PC-3 (cell line): ENCODE measurements at regions not wholly inside any gene's neighbourhood (a gene's known extent, or its start where the extent isn't known, plus 50 kb on each side); places are given as distances from the start of the nearest gene placed in this dataset.

Source experiments
- ATAC-seq: fragments of 200-7000 bp; cut with Tn5 transposase; 2 replicates; pipeline ENCODE4 v1.9.1; 2020; ENCODE audit warnings: mild to moderate bottlenecking, moderate library complexity
- BruUV-seq: library from RNA; stranded (reverse); fragments of 400-500 nt; replicated peaks from 2 replicates; lab custom pipeline; 2021; lab: Mats Ljungman, UMichigan
- CTCF ChIA-PET: fragments of 300-600 bp; sonication (Branson Sonifier 250); formaldehyde crosslinking; loops from one replicate; lab custom pipeline; 2022; ENCODE audit warnings: antibody characterized with exemption; lab: Charles Lee
- POLR2A ChIA-PET: fragments of 300-600 bp; sonication (Branson Sonifier 250); formaldehyde crosslinking; loops from one replicate; lab custom pipeline; 2022; ENCODE audit warnings: antibody characterized with exemption; ENCODE audit not compliant: unreplicated experiment; lab: Charles Lee
- DNase-seq: peaks from one replicate; pipeline ENCODE4 v3.0.0-alpha.2; 2015
- H2AFZ ChIP-seq: fragments of 300-600 bp; sonication (generic); 2 replicates; pipeline ENCODE4 v1.6.0; 2016; ENCODE audit warnings: antibody characterized with exemption, low read length
- H3F3A ChIP-seq: fragments of 300-600 bp; sonication (generic); one replicate; pipeline ENCODE4 v1.6.0; 2017; ENCODE audit warnings: antibody characterized with exemption, low read length, control low read depth, mild to moderate bottlenecking; ENCODE audit not compliant: unreplicated experiment
- H3K27ac ChIP-seq: fragments of 300-600 bp; sonication (generic); 2 replicates; pipeline ENCODE4 v1.5.1; 2016; ENCODE audit warnings: mild to moderate bottlenecking, low read length
- H3K27me3 ChIP-seq: fragments of 300-600 bp; sonication (generic); 2 replicates; pipeline ENCODE4 v1.6.1; 2016; ENCODE audit warnings: low read length, mixed read lengths
- H3K36me3 ChIP-seq: fragments of 300-600 bp; sonication (generic); 2 replicates; pipeline ENCODE4 v1.6.1; 2016; ENCODE audit warnings: low read depth, mixed run types, low read length, mixed read lengths
- H3K4me1 ChIP-seq: fragments of 300-600 bp; sonication (generic); 2 replicates; pipeline ENCODE4 v1.5.1; 2016; ENCODE audit warnings: low read length; ENCODE audit not compliant: insufficient read depth
- H3K4me2 ChIP-seq: fragments of 300-600 bp; sonication (generic); 2 replicates; pipeline ENCODE4 v1.6.0; 2016; ENCODE audit warnings: low read length
- H3K4me3 ChIP-seq: fragments of 300-600 bp; sonication (generic); 2 replicates; pipeline ENCODE4 v1.5.1; 2016; ENCODE audit warnings: mild to moderate bottlenecking, low read length, mixed read lengths
- H3K79me2 ChIP-seq: fragments of 300-600 bp; sonication (generic); 2 replicates; pipeline ENCODE4 v1.6.1; 2017; ENCODE audit warnings: low read length, mixed read lengths
- H3K9ac ChIP-seq: fragments of 300-600 bp; sonication (generic); 2 replicates; pipeline ENCODE4 v1.6.0; 2016; ENCODE audit warnings: mild to moderate bottlenecking, low read length
- H3K9me2 ChIP-seq: fragments of 300-600 bp; sonication (generic); replicated peaks from 2 replicates; pipeline ENCODE4 v1.6.1; 2016; ENCODE audit warnings: mixed run types, low read length, mixed read lengths
- H3K9me3 ChIP-seq: fragments of 300-600 bp; sonication (generic); 2 replicates; pipeline ENCODE4 v1.6.1; 2016; ENCODE audit warnings: low read length, mixed read lengths
- H4K20me1 ChIP-seq: fragments of 300-600 bp; sonication (generic); 2 replicates; pipeline ENCODE4 v1.6.1; 2016; ENCODE audit warnings: low read length, mixed read lengths
- EZH2 ChIP-seq: fragments of 300-600 bp; sonication (generic); IDR thresholded peaks from one replicate; pipeline ENCODE4 v1.6.1; 2017; ENCODE audit warnings: antibody characterized with exemption, mild to moderate bottlenecking, low read length; ENCODE audit not compliant: unreplicated experiment
- EZH2phosphoT487 ChIP-seq: fragments of 300-600 bp; sonication (generic); IDR thresholded peaks from 2 replicates; pipeline ENCODE4 v1.6.1; 2018; ENCODE audit warnings: mild to moderate bottlenecking, antibody characterized with exemption, low read length, borderline replicate concordance
- intact Hi-C: fragments of 100-400 bp; cut with micrococcal nuclease; formaldehyde crosslinking; loops from 2 replicates; pipeline ENCODE4 v1.9.0; 2023
- TF ChIP-seq, protein P1 (sequence below): fragments of 300-600 bp; sonication (generic); conservative IDR thresholded peaks from 2 replicates; pipeline ENCODE4 v1.5.1; 2017; ENCODE audit warnings: antibody characterized with exemption, low read depth, mild to moderate bottlenecking, low read length

DNA sequence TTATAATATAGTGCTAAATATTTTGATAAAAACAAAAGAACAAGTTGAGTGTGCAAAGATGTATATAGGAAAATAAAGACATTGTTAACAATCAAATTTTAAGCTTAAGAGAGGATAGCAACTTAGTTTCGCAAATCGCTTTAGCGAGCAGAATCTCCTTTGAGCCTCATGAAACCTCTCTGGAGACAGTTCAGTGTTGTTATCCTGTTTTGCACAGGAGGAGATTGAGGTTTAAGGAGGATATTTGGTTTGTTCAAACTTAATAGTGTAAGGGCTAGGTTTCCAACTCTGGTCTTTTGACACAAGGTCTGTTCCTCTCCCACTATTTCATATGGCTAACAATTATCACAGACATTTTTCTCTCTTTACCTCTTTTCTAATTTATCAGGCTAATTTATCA, 1848.5 kb upstream of the TENM3 start:
- Histone ChIP-seq H3K4me1 (no peaks in the 10 kb centered on the region), H3K27me3 (0 out of 2 replicates have a peak, but pooled peaks cover 1% of the 10 kb centered on the region), H3K27ac (no peak overlapping the region), H3K9me3 (no peaks in the 10 kb centered on the region), H4K20me1 (no peaks in the 10 kb centered on the region), H3F3A (no peaks in the 10 kb centered on the region), H3K9ac (no peak overlapping the region; the same call in 1 of the 2 replicates), H3K9me2 (no peaks in the 10 kb centered on the region), H3K79me2 (no peaks in the 10 kb centered on the region), H3K4me2 (peak overlapping the region; percentile 31; the same call in 1 of the 2 replicates), H3K4me3 (no peak overlapping the region), H2AFZ (no peak overlapping the region), H3K36me3 (no peaks in the 10 kb centered on the region)
- TF ChIP-seq, protein P1, sequence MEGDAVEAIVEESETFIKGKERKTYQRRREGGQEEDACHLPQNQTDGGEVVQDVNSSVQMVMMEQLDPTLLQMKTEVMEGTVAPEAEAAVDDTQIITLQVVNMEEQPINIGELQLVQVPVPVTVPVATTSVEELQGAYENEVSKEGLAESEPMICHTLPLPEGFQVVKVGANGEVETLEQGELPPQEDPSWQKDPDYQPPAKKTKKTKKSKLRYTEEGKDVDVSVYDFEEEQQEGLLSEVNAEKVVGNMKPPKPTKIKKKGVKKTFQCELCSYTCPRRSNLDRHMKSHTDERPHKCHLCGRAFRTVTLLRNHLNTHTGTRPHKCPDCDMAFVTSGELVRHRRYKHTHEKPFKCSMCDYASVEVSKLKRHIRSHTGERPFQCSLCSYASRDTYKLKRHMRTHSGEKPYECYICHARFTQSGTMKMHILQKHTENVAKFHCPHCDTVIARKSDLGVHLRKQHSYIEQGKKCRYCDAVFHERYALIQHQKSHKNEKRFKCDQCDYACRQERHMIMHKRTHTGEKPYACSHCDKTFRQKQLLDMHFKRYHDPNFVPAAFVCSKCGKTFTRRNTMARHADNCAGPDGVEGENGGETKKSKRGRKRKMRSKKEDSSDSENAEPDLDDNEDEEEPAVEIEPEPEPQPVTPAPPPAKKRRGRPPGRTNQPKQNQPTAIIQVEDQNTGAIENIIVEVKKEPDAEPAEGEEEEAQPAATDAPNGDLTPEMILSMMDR, result no peak
- TF ChIP-seq EZH2 (no peak), EZH2phosphoT487 (no peak)
- ChIA-PET CTCF (no interaction called here), POLR2A (no interaction called here)
- ATAC-seq (no peak), DNase-seq (no peak)
- intact Hi-C loops, result no loop called here
- BruUV-seq, result no TSS peak

DNA sequence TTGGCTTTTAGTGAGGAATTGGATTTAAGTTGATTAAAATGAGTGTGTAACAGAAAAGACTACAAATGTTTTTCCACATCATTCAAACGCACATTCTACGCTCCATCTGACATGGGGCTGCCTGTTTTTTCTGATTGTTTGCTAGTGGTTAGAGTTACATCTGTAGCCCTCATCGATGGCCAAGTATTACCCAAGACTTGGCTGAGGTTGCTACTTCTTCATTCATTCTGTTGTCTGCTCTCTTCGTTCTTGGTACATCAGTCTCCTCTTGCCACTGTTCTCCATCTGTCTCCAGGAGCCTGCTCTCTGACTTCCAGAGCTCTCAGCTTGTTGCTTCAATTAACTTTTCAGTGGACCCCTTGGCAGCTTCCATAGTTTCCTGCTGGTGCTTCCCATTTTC, 1844.6 kb upstream of the TENM3 start:
- H3K9me2 ChIP-seq, result no peaks in the 10 kb centered on the region
- no peak overlapping the region for H2AFZ ChIP-seq
- no peaks in the 10 kb centered on the region for H3K9me3 ChIP-seq
- H3K27me3 ChIP-seq, result peaks cover 27% of the 10 kb centered on the region
- no peaks in the 10 kb centered on the region for H4K20me1 ChIP-seq
- no peak for ATAC-seq
- H3K4me2 ChIP-seq, result no peak overlapping the region
- POLR2A ChIA-PET, result interaction anchor here (0.6 kb wide), 1 partner anchor 56 kb away, joined by 3 read pairs; no protein-coding TSS in a partner anchor
- DNase-seq, result no peak
- H3K9ac ChIP-seq, result no peak overlapping the region
- H3F3A ChIP-seq, result no peaks in the 10 kb centered on the region
- no peak overlapping the region for H3K4me3 ChIP-seq
- no peaks in the 10 kb centered on the region for H3K36me3 ChIP-seq
- H3K4me1 ChIP-seq, result no peaks in the 10 kb centered on the region
- no TSS peak for BruUV-seq
- H3K27ac ChIP-seq, result no peak overlapping the region
- intact Hi-C loops, result no loop called here
- no peaks in the 10 kb centered on the region for H3K79me2 ChIP-seq
- CTCF ChIA-PET, result no interaction called here
- no peak for TF ChIP-seq EZH2phosphoT487
- TF ChIP-seq EZH2, result no peak
- TF ChIP-seq, protein P1, result no peak

DNA sequence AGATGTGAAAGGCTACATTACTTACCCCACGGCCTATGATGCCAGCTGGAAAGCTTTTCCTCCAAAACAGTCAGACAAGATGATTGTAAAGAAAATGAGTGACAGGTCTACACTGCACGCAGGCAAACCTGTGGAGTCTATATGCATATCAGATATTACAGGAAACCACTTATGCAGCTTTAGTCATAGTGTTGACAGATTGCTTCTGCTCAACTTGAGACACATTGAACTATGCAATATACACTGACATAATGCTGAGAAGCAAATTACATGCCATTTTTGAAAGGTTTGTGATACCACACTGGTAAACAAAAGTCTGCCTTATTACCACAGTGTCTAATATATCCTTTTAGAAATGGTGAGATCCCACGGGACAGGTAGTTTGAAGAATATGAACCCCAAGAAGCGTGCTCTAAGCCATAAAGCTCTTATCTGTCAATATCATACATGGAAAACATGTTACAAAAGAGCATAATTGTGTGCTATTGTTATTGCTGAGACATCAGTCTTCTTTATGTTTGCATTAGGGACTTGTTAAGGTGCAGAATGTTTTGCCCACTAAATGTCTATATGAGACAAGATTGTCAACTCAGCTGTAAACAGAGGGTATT, 1835.8 kb upstream of the TENM3 start:
- Histone ChIP-seq H3K9ac (no peak overlapping the region), H3K4me3 (no peak overlapping the region), H4K20me1 (no peaks in the 10 kb centered on the region), H3K9me2 (no peaks in the 10 kb centered on the region), H3K27ac (no peak overlapping the region), H3K27me3 (peaks cover 17% of the 10 kb centered on the region; the same call in 1 of the 2 replicates), H3K36me3 (no peaks in the 10 kb centered on the region), H3K79me2 (no peaks in the 10 kb centered on the region), H3F3A (no peaks in the 10 kb centered on the region), H3K9me3 (no peaks in the 10 kb centered on the region), H3K4me1 (no peaks in the 10 kb centered on the region), H2AFZ (no peak overlapping the region), H3K4me2 (no peak overlapping the region)
- peak; percentile 33; the same call in 1 of the 2 replicates for ATAC-seq
- TF ChIP-seq EZH2phosphoT487, result no peak
- TF ChIP-seq EZH2, result no peak
- TF ChIP-seq, protein P1, result no peak
- DNase-seq, result peak; percentile 44
- ChIA-PET POLR2A (interaction anchor here (0.6 kb wide), 1 partner anchor 103 kb away, joined by 3 read pairs; no protein-coding TSS in a partner anchor), CTCF (no interaction called here)
- BruUV-seq, result no TSS peak
- intact Hi-C loops, result no loop called here
